OCI-LY3 (cell line): ENCODE measurements at regions not wholly inside any gene's neighbourhood (a gene's known extent, or its start where the extent isn't known, plus 50 kb on each side); places are given as distances from the start of the nearest gene placed in this dataset.

Experiments
- H2AFZ ChIP-seq: fragments of 200-600, 300-600 bp; shearing (Covaris generic); 2 replicates; pipeline ENCODE4 v1.6.0; 2014; ENCODE audit warnings: antibody characterized with exemption, low read depth, low read length
- H3K27ac ChIP-seq: fragments of 200-600, 300-600 bp; sonication (generic); 2 replicates; pipeline ENCODE4 v1.5.1; 2014; ENCODE audit warnings: mild to moderate bottlenecking, low read length, moderate library complexity, mixed read lengths
- H3K27me3 ChIP-seq: fragments of 200-600, 300-600 bp; sonication (generic); 2 replicates; pipeline ENCODE4 v1.6.1; 2014; ENCODE audit warnings: low read depth, low read length, mixed read lengths
- H3K36me3 ChIP-seq: fragments of 200-600, 300-600 bp; sonication (generic); replicated peaks from 2 replicates; pipeline ENCODE3; 2014; ENCODE audit warnings: low read depth, low read length, mixed read lengths
- H3K4me1 ChIP-seq: fragments of 300-600, 200-600 bp; sonication (generic); 2 replicates; pipeline ENCODE4 v1.6.1; 2014; ENCODE audit warnings: low read length, mixed read lengths
- H3K4me2 ChIP-seq: fragments of 200-600, 300-600 bp; sonication (generic); 2 replicates; pipeline ENCODE4 v1.6.1; 2014; ENCODE audit warnings: low read length, mixed read lengths
- H3K4me3 ChIP-seq: fragments of 300-600, 200-600 bp; sonication (generic); 2 replicates; pipeline ENCODE4 v1.5.1; 2014; ENCODE audit warnings: antibody characterized with exemption, mild to moderate bottlenecking, low read length, moderate library complexity
- H3K79me2 ChIP-seq: fragments of 300-600, 200-600 bp; shearing (Covaris generic); 2 replicates; pipeline ENCODE4 v1.6.1; 2014; ENCODE audit warnings: mild to moderate bottlenecking, low read length, mixed read lengths
- H3K9ac ChIP-seq: fragments of 300-600, 200-600 bp; shearing (Covaris generic); 2 replicates; pipeline ENCODE4 v1.6.0; 2014; ENCODE audit warnings: mild to moderate bottlenecking, low read length, moderate library complexity
- H3K9me3 ChIP-seq: fragments of 200-600, 300-600 bp; shearing (Covaris generic); 2 replicates; pipeline ENCODE4 v1.6.1; 2014; ENCODE audit warnings: low read length, mixed read lengths; ENCODE audit not compliant: insufficient read depth
- H4K20me1 ChIP-seq: fragments of 200-600, 300-600 bp; sonication (generic); 2 replicates; pipeline ENCODE4 v1.6.1; 2016; ENCODE audit warnings: low read length, mixed read lengths; ENCODE audit not compliant: insufficient read depth
- EZH2phosphoT487 ChIP-seq: fragments of 200-600 bp; shearing (Covaris generic); IDR thresholded peaks from 2 replicates; pipeline ENCODE4 v1.6.1; 2018; ENCODE audit warnings: antibody characterized with exemption, mixed run types, low read depth
- TF ChIP-seq, protein P1 (sequence below): fragments of 200-600, 300-600 bp; sonication (generic); IDR thresholded peaks from 2 replicates; pipeline ENCODE4 v1.5.1; 2014; ENCODE audit warnings: antibody characterized with exemption, low read length, low read depth

DNA sequence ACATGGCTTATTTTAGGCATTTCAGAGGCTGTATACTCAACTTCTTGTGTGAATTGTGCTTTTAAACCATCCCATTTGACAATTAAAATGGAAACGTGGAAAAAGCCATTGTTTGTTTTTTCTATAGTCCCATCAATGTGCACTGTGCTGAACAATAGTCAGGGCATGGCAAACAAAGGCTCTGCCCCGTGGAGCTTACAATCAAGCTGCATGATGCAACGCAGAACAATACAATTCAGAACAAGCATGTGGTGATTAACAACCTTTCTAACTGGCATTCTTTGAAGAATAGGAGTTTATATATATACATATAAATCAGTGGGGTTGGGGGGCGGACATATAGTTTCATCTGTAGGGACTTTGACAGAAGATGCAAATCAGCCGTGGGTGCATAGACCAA, 2125.4 kb upstream of the WWC1 start:
- Histone ChIP-seq H3K4me3 (no peak overlapping the region), H3K27ac (no peak overlapping the region), H4K20me1 (no peaks in the 10 kb centered on the region), H3K36me3 (no peaks in the 10 kb centered on the region), H3K27me3 (no peaks in the 10 kb centered on the region), H3K4me2 (no peak overlapping the region), H3K79me2 (no peaks in the 10 kb centered on the region), H3K9ac (no peak overlapping the region), H3K4me1 (no peaks in the 10 kb centered on the region), H3K9me3 (no peaks in the 10 kb centered on the region), H2AFZ (no peak overlapping the region)
- TF ChIP-seq, protein P1, sequence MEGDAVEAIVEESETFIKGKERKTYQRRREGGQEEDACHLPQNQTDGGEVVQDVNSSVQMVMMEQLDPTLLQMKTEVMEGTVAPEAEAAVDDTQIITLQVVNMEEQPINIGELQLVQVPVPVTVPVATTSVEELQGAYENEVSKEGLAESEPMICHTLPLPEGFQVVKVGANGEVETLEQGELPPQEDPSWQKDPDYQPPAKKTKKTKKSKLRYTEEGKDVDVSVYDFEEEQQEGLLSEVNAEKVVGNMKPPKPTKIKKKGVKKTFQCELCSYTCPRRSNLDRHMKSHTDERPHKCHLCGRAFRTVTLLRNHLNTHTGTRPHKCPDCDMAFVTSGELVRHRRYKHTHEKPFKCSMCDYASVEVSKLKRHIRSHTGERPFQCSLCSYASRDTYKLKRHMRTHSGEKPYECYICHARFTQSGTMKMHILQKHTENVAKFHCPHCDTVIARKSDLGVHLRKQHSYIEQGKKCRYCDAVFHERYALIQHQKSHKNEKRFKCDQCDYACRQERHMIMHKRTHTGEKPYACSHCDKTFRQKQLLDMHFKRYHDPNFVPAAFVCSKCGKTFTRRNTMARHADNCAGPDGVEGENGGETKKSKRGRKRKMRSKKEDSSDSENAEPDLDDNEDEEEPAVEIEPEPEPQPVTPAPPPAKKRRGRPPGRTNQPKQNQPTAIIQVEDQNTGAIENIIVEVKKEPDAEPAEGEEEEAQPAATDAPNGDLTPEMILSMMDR, result no peak
- TF ChIP-seq EZH2phosphoT487, result no peak

DNA sequence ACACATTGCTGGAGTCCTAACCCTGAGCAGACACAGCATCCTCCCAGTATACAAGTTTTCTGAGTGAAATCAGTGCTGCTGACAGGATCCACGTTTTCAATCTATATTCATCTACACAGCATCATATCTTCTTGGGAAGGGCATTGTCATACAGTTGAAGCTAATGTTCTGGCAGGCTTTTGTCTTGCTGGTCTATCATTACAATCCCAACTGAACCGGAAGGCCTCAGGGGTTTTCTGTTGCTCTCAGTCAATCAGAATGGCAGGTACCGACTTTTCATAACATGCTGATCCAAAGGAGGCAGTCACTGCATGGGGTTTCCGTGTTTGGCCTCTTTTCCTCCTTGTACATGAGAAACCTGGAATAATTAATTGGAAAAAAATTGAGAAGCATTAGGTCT, 2118.8 kb upstream of the WWC1 start:
- TF ChIP-seq, protein P1, result no peak
- no peak for TF ChIP-seq EZH2phosphoT487
- Histone ChIP-seq H3K79me2 (no peaks in the 10 kb centered on the region), H3K36me3 (no peaks in the 10 kb centered on the region), H2AFZ (no peak overlapping the region), H3K9me3 (no peaks in the 10 kb centered on the region), H3K4me3 (no peak overlapping the region), H3K4me1 (no peaks in the 10 kb centered on the region), H3K27ac (no peak overlapping the region), H4K20me1 (no peaks in the 10 kb centered on the region), H3K27me3 (no peaks in the 10 kb centered on the region), H3K9ac (no peak overlapping the region), H3K4me2 (no peak overlapping the region)

DNA sequence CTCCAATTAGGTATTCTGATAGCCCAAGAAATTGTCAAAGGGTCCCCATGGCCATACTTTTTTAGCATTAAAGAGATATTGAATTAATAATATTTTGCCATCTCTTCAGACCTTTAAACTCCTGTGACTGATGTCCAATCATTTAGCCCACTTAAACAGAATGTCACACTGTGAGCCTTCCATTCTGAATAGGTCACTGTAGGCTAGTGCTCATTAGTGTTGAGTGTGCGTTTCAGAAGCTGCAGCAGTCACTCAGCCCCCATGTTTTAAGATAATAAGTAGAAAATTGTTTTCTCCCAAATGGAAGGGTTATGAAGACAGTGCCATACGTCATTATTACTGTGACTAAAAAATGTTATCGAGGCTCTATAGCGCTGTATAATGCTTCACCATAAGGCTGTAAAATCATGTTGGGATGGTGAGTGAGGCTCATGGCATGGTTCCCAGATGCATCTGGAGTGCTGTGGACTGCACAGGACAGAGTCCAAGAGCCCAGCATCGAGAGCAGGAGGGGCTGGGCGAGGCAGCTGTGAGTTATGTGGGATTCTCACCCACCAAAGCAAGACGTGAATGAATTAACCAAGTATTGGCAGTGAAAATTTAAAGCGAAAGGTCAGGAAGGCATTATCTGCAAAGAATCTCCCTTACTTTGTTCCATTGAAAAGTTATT, 2112.9 kb upstream of the WWC1 start:
- Histone ChIP-seq H3K27me3 (no peaks in the 10 kb centered on the region), H3K9me3 (no peaks in the 10 kb centered on the region), H3K27ac (no peak overlapping the region), H3K4me1 (no peaks in the 10 kb centered on the region), H3K79me2 (no peaks in the 10 kb centered on the region), H2AFZ (no peak overlapping the region), H3K4me2 (no peak overlapping the region), H3K36me3 (no peaks in the 10 kb centered on the region), H4K20me1 (no peaks in the 10 kb centered on the region), H3K9ac (no peak overlapping the region), H3K4me3 (no peak overlapping the region)
- no peak for TF ChIP-seq EZH2phosphoT487
- TF ChIP-seq, protein P1, result no peak

GRCh38 chr5:166185185-166185584, 2106.3 kb upstream of the WWC1 start:
- no peaks in the 10 kb centered on the region for H4K20me1 ChIP-seq
- no peaks in the 10 kb centered on the region for H3K79me2 ChIP-seq
- no peak for TF ChIP-seq EZH2phosphoT487
- TF ChIP-seq, protein P1, result no peak
- no peaks in the 10 kb centered on the region for H3K36me3 ChIP-seq
- no peak overlapping the region for H3K9ac ChIP-seq
- no peak overlapping the region for H3K27ac ChIP-seq
- no peaks in the 10 kb centered on the region for H3K4me1 ChIP-seq
- no peaks in the 10 kb centered on the region for H3K27me3 ChIP-seq
- H3K4me3 ChIP-seq, result no peak overlapping the region
- H2AFZ ChIP-seq, result no peak overlapping the region
- no peak overlapping the region for H3K4me2 ChIP-seq
- H3K9me3 ChIP-seq, result no peaks in the 10 kb centered on the region
